Right lobe of liver (tissue), 4 donors: ENCODE measurements at regions not wholly inside any gene's neighbourhood (a gene's known extent, or its start where the extent isn't known, plus 50 kb on each side); places are given as distances from the start of the nearest gene placed in this dataset.

Experiments used
- CTCF ChIP-seq, 4 donors: fragments of 200-600 bp in 3 of 4; fragments of 450-650 bp in 1 of 4; IDR thresholded peaks; one replicate each; pipeline versions ENCODE4 v1.5.1 to v1.8.0; 2016 to 2022; ENCODE audit warnings: antibody characterized with exemption in 4 of 4, mild to moderate bottlenecking in 2 of 4
- POLR2A ChIP-seq: fragments of 450-650 bp; IDR thresholded peaks from one replicate; pipeline ENCODE4 v1.6.1; 2017; ENCODE audit warnings: antibody characterized with exemption, mild to moderate bottlenecking
- donor health status: DM: no; HTN: no; CAD: no.
- donor health status: DM: no; HTN: no; CAD: no.
- donor health status: DM: no; HTN: yes; CAD: no.

GRCh38 chr10:28072573-28072972, 73.7 kb upstream of the ODAD2 start:
- TF ChIP-seq CTCF (IDR thresholded peaks at IDR 0.05) (no peak), POLR2A (no peak)
